ENCODE measurements at regions not wholly inside any gene's neighbourhood (a gene's known extent, or its start where the extent isn't known, plus 50 kb on each side); places are given as distances from the start of the nearest gene placed in this dataset.

DNA sequence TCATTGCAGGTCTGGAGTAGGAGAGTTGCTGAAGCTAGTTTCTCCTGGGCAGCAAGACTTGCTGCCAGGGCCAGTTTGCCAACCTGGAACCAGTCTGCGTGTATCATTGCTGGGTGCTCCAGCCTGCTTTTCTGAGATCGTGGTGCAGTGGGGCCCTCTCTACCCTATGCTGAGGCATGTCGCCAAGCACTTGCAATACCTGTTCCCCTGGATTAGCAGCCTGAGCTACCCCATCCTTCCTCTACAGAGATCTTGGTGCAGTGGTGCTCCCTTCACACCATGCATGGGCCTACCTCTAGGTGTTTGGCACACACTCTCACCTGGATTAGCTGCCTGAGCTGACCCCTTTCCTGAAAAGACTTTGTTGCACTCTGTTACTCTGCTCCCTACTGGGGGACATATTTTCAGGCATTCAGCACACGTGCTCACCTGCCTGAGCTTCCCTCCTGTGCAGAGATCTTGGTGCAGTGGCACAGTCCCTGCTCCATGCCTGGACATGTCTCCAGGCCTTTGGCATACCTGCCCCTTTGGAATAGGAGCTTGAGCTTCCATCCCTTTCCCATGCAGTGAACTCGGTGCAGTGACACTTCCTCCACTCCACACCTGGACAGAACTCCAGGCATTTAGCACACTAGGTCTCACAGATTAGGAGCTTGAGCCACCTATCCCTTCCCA, 133.7 kb upstream of the CXCL13 start:
- TF ChIP-seq POLR2A (IDR thresholded peaks at IDR 0.05) (no peak), POLR2AphosphoS5 (IDR thresholded peaks at IDR 0.05) (no peak)
